ENCODE measurements at regions not wholly inside any gene's neighbourhood (a gene's known extent, or its start where the extent isn't known, plus 50 kb on each side); places are given as distances from the start of the nearest gene placed in this dataset.
"Not testable (repeated sequence)": the region's sequence is repeated elsewhere in the genome, so short reads cannot be mapped to it uniquely, and the experiment has no call there.

GRCh38 chr6:11425876-11426275 is 111.7 kb upstream of the TMEM170B start:
- no peak for DNase-seq

DNA sequence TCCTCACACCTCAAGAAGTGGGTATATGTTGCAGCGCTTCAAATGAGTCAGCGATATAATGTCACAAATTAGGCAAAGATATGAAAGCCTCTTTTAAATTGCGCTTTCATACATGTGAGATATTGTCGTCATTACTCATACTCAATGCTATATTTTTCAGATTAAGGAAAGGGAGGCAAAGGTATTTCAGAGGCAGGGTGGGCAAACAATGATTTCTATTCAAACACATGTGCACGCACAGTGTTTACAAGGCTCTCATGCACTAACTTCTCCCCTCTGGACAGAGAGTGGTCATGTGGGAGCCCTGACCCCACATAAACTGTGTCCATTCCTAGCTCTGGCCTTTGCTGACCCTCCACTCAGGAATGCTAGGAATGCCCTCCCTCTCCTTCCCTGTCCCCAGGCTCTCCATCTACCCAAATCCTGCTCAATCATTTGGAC is 112.1 kb upstream of the TMEM170B start:
- no peak for DNase-seq

DNA sequence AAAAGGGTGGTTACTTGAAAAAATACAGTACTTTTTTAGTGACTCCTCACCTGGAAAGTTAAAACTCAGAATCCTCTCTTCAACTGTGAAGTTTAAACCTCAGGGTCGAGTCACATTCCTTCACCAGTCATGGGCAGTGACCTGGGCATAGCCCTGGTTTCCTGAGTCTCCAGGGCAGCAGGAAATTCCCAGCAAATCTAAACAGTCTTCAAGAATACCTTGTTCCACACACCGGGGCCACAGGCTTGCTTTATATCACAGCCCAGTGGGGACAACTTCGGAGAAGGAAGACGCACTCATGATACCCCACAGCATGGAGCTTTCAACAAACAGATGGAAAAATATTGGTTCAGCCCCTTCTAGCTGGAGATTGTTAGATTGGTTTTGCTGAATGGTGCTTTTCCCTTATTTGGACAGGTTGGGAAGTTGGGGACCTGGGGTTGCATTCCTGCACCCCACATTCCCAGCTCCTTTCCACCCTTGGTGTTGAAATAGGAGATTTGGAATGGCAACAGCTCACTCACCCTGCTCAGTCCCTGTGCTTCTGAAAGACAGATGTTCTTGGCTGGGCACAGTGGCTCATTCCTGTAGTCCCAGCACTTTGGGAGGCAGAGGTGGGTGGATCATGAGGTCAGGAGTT is 113.0 kb upstream of the TMEM170B start:
- no peak for DNase-seq

DNA sequence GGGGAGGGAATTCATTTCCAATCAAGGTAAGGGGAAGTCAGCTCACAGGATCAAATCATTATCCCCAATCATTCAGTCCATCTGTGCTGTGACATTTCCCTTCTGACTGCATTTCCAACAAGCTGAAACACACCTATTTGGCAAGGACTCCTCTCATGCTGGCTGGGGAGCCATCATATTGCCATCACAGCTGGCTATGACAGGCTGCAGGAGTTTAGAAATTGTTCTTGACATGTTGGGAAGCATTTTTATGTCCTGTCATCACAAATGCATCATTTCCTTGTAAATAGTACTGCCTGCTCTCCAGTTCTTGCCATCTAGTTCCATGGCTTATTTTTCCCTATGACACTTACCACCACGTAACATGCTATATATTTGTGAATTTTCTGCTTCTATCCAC is 113.9 kb upstream of the TMEM170B start:
- DNase-seq = no peak

DNA sequence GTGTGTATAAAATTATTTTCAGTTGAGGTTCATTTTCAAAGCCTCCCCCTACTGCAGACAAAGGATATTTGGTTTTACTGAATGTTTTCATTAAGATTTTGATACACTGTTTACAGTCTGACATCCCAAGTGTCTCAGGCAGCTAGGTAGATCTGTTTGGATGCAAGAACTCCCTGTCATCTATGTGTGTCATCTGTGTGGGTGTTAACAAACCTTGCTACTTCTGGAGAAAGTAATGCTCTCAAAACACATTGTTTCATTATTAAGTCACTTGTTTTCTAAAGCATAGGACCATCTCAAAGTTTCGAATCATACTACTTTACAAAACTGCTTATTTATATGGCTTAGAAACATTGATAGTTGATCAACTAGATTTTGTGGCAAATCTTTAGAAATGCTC is 114.5 kb upstream of the TMEM170B start:
- DNase-seq = no peak

DNA sequence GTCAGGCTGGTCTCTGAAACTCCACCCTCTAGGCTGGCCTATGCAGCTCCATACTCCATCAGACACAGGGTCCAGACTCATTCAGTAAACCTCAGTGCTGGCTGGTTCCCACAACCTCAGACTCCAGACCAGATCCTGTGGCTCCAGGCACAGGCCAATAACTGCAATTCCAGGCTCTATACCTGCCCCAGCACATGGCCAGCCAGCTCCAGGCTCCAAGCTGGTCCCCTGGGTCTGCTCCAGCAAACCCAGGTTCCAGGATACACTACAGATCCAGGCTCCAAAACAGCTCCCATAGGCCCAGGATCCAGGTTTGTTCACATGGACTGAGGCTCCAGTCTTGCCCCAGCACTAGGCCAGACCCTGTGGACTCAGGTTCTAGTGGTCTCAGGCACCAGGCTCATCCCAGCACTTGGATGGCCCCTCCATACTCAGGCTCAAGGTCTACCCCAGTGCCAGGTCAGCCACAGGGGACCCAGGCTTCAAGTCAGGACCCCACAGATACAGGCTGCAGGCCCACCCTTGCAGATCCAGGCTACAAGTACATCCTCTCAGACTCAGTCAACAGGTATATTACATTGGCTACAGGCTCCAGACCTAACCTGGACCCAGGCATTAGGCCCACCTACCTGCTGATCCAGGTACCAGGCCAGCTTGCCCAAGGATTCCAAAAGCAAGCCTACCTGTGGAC is 117.6 kb upstream of the TMEM170B start:
- DNase-seq = no peak

GRCh38 chr6:11418290-11418905 is 119.2 kb upstream of the TMEM170B start:
- DNase-seq = no peak

DNA sequence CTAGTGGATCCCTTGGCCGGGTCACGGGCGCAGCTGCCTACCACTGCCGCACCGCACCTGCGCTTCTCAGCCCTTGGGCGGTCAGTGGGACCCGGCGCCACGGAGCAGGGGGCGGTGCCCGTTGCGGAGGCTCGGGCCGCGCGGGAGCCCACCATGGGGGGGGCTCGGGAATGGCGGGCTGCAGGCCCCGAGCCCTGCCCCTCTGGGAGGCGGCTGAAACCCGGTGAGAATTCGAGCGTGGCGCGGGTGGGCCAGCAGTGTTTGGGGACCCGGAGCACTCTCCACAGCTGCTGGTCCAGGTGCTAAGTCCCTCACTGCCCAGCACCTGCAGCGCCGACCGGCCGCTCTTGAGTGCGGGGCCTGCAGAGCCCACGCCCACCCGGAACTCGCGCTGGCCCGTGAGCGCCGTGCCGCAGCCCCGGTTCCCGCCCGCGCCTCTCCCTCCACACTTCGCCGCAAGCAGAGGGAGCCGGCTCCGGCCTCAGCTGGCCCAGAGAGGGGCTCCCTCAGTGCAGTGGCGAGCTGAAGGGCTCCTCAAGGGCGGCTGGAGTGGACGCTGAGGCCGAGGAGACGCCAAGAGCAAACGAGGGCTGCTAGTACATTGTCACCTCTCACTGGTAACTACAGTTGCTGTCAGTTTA is 120.5 kb upstream of the TMEM170B start:
- no peak for DNase-seq

- DNase-seq = not testable (repeated sequence)
Measured at GRCh38 chr6:11416099-11416935, 121.2 kb upstream of the TMEM170B start.

- no peak for DNase-seq
Measured at GRCh38 chr6:11415557-11415956, 122.0 kb upstream of the TMEM170B start.

DNA sequence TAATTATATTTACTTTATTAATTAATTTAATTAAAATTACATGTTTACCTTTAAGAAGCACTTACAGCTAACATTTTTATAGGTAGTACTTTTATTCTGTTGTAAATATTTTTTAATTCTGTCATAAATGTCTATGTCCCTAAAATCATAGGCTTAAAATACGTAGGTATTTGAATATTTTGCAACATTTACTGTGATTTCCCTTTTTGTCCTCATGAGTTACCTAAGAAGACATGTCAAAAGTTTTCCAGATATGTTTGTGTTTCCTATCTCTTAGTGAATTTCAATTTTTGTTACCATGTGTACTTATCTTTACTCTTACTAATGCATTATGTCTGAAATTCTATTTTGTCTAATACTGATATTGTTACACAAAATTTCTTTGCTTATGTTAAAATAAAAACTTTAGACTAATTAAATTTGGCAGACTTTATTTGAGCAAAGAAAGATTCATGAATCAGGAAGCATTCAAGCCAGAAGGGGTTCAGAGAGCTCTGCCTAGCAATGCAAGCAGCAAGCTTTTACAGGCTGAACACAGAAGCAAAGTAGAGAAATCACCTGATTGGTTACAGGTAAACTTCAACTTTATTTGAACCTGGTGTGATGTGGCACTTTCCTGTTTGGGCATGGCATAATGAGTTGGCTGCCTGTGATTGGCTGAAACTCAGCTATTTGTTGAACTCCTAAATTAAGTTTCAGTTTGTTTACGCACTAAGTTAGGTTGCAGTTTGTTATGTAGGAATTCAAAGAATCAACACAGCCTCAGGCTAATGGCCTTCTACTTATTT is 123.2 kb upstream of the TMEM170B start:
- peak in 1 of 4 experiments; percentile 3 for DNase-seq

- DNase-seq = no peak
Measured at GRCh38 chr6:11413728-11414127, 123.8 kb upstream of the TMEM170B start.

GRCh38 chr6:11413117-11413687 is 124.3 kb upstream of the TMEM170B start:
- DNase-seq = no peak

DNA sequence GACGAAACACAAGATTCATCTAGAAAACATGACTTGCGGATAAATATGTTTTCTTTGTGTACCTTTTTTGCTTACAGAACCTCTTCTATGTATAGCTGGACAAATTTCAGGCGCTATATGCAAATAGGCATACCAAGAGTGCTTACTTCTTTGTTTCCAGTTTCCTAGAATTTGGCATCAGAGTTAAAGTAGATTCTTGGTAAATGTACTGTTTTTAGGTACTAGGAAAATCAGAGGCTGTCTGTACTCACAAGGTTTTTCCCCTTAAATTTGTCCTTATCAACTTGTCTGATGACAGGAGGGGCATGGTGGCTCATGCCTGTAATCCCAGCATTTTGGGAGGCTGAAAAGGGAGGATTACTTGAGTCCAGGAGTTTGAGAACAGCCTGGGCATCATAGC is 124.9 kb upstream of the TMEM170B start:
- no peak for DNase-seq

- DNase-seq = no peak
Measured at GRCh38 chr6:11412011-11412424, 125.5 kb upstream of the TMEM170B start.

DNA sequence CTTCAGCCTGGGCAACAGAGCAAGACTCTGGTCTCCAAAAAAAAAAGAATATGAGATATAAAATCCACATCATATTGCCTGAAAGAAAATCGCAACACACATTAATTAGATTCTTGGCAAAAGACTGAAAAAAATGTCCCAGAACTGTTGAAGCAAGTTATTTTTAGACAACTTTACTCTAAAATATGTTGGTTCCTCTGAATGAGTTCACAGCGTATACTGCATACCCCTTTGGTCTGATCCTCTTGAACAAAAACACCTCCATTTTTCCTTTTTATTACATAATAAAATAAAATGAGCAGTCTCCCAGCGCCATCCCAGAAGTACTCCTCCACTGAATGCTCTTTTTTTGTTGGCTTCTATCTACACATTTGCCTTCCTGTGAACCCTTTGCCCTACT is 126.0 kb upstream of the TMEM170B start:
- DNase-seq = no peak

- no peak for DNase-seq
Measured at GRCh38 chr6:11410539-11411307, 126.8 kb upstream of the TMEM170B start.

- no peak for DNase-seq
Measured at GRCh38 chr6:11409371-11409770, 128.2 kb upstream of the TMEM170B start.

DNA sequence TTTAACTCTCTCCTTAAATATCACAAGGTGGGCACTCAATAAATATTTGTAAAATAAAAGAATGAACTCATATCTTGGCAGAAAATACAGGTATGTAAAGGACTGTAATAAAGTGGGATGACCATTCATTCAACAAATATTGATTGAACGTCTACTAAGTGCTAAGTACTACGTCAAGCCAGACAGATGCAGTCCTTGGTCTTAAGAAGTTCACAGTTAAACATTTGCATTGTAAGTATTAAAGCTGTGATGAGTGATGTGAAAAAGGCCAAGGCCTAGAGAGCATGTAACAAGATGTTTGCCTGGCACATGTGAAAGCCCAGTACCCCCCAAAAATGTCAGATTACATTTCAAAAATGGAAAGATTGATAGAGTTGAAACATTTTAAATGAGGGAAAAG is 130.1 kb upstream of the TMEM170B start:
- DNase-seq = no peak

- DNase-seq = no peak
Measured at GRCh38 chr6:11404838-11405237, 132.7 kb upstream of the TMEM170B start.

DNA sequence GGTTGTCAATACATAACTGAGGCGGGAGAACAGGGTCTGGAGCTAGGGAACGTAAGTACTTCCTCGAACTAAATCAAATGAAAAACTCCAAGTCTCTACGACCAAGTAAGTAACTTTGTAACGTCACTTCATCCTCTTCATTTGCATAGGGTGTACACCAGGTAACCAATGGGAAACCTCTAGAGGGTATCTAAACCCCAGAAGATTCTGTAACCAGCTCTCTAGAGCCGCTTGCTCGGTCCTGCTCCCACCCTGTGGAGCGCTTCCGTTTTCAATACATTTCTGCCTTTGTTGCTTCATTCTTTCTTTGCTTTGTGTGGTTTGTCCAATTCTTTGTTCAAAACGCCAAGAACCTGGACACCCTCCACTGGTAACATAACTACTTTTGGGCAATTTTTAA is 133.5 kb upstream of the TMEM170B start:
- no peak for DNase-seq

Measured in activated CD4-positive, CD25-positive, alpha-beta regulatory T cell (primary cell).